OCI-LY3 (cell line): ENCODE measurements at regions not wholly inside any gene's neighbourhood (a gene's known extent, or its start where the extent isn't known, plus 50 kb on each side); places are given as distances from the start of the nearest gene placed in this dataset.

ENCODE experiments used
- H2AFZ ChIP-seq: fragments of 200-600, 300-600 bp; shearing (Covaris generic); 2 replicates; pipeline ENCODE4 v1.6.0; 2014; ENCODE audit warnings: antibody characterized with exemption, low read depth, low read length
- H3K27ac ChIP-seq: fragments of 200-600, 300-600 bp; sonication (generic); 2 replicates; pipeline ENCODE4 v1.5.1; 2014; ENCODE audit warnings: mild to moderate bottlenecking, low read length, moderate library complexity, mixed read lengths
- H3K27me3 ChIP-seq: fragments of 200-600, 300-600 bp; sonication (generic); 2 replicates; pipeline ENCODE4 v1.6.1; 2014; ENCODE audit warnings: low read depth, low read length, mixed read lengths
- H3K36me3 ChIP-seq: fragments of 200-600, 300-600 bp; sonication (generic); replicated peaks from 2 replicates; pipeline ENCODE3; 2014; ENCODE audit warnings: low read depth, low read length, mixed read lengths
- H3K4me1 ChIP-seq: fragments of 300-600, 200-600 bp; sonication (generic); 2 replicates; pipeline ENCODE4 v1.6.1; 2014; ENCODE audit warnings: low read length, mixed read lengths
- H3K4me2 ChIP-seq: fragments of 200-600, 300-600 bp; sonication (generic); 2 replicates; pipeline ENCODE4 v1.6.1; 2014; ENCODE audit warnings: low read length, mixed read lengths
- H3K4me3 ChIP-seq: fragments of 300-600, 200-600 bp; sonication (generic); 2 replicates; pipeline ENCODE4 v1.5.1; 2014; ENCODE audit warnings: antibody characterized with exemption, mild to moderate bottlenecking, low read length, moderate library complexity
- H3K79me2 ChIP-seq: fragments of 300-600, 200-600 bp; shearing (Covaris generic); 2 replicates; pipeline ENCODE4 v1.6.1; 2014; ENCODE audit warnings: mild to moderate bottlenecking, low read length, mixed read lengths
- H3K9ac ChIP-seq: fragments of 300-600, 200-600 bp; shearing (Covaris generic); 2 replicates; pipeline ENCODE4 v1.6.0; 2014; ENCODE audit warnings: mild to moderate bottlenecking, low read length, moderate library complexity
- H3K9me3 ChIP-seq: fragments of 200-600, 300-600 bp; shearing (Covaris generic); 2 replicates; pipeline ENCODE4 v1.6.1; 2014; ENCODE audit warnings: low read length, mixed read lengths; ENCODE audit not compliant: insufficient read depth
- H4K20me1 ChIP-seq: fragments of 200-600, 300-600 bp; sonication (generic); 2 replicates; pipeline ENCODE4 v1.6.1; 2016; ENCODE audit warnings: low read length, mixed read lengths; ENCODE audit not compliant: insufficient read depth
- CTCF ChIP-seq: fragments of 200-600, 300-600 bp; sonication (generic); IDR thresholded peaks from 2 replicates; pipeline ENCODE4 v1.5.1; 2014; ENCODE audit warnings: antibody characterized with exemption, low read length, low read depth
- EZH2phosphoT487 ChIP-seq: fragments of 200-600 bp; shearing (Covaris generic); IDR thresholded peaks from 2 replicates; pipeline ENCODE4 v1.6.1; 2018; ENCODE audit warnings: antibody characterized with exemption, mixed run types, low read depth

GRCh38 chr2:234852035-234852434 lies 99.8 kb upstream of the SH3BP4 start:
- H3K27me3 ChIP-seq: no peaks in the 10 kb centered on the region
- no peaks in the 10 kb centered on the region for H3K9me3 ChIP-seq
- H3K36me3 ChIP-seq: no peaks in the 10 kb centered on the region
- no peak overlapping the region for H3K9ac ChIP-seq
- H3K4me1 ChIP-seq: no peaks in the 10 kb centered on the region
- TF ChIP-seq EZH2phosphoT487 (no peak), CTCF (no peak)
- no peak overlapping the region for H2AFZ ChIP-seq
- H4K20me1 ChIP-seq: no peaks in the 10 kb centered on the region
- H3K27ac ChIP-seq: no peak overlapping the region
- no peaks in the 10 kb centered on the region for H3K79me2 ChIP-seq
- H3K4me3 ChIP-seq: no peak overlapping the region
- H3K4me2 ChIP-seq: no peak overlapping the region

DNA sequence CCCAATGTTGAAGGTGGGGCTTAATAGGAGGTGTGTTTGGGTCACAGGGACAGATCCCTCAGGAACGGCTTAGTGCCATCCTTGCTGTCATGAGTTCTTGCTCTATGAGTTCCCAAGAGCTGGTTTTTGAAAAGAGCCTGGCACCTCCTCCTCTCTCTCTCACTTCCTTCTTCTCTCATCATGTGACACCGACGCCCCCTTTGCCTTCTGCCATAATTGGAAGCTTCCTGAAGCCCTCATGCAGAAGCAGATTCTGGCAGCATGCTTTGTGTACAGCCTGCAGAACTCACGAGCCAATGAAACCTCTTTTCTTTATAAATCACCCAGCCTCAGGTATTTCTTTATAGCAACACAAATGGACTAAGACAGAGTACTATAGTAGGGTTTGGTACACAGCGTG lies 100.4 kb upstream of the SH3BP4 start:
- Histone ChIP-seq H3K4me3 (no peak overlapping the region), H3K9ac (no peak overlapping the region), H4K20me1 (no peaks in the 10 kb centered on the region), H3K36me3 (no peaks in the 10 kb centered on the region), H3K27ac (no peak overlapping the region), H3K4me2 (no peak overlapping the region), H3K4me1 (no peaks in the 10 kb centered on the region), H2AFZ (no peak overlapping the region), H3K27me3 (no peaks in the 10 kb centered on the region), H3K9me3 (no peaks in the 10 kb centered on the region), H3K79me2 (no peaks in the 10 kb centered on the region)
- TF ChIP-seq EZH2phosphoT487 (no peak), CTCF (no peak)

DNA sequence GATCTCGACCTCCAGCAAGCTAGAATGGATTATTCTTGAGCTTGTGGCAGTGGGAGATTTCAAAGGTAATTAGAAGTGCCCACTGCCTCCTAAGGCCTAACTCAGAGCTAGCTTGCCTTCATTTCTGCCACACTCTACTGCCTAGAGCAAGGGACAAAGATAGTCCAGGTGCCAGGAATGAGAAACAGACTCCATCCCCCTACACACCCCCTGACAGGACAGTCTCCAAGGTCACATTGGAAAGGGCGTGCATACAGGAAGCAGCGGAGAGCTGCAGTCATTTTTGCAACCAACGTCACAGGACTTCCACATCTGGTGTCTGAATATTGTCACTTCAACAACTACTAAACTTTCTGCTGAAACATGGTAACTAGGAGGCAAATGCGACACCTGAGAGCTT lies 101.0 kb upstream of the SH3BP4 start:
- Histone ChIP-seq H2AFZ (no peak overlapping the region), H3K9me3 (no peaks in the 10 kb centered on the region), H3K27me3 (no peaks in the 10 kb centered on the region), H3K4me2 (no peak overlapping the region), H3K4me3 (no peak overlapping the region), H3K79me2 (no peaks in the 10 kb centered on the region), H3K36me3 (no peaks in the 10 kb centered on the region), H3K9ac (no peak overlapping the region), H3K27ac (no peak overlapping the region), H4K20me1 (no peaks in the 10 kb centered on the region), H3K4me1 (no peaks in the 10 kb centered on the region)
- no peak for TF ChIP-seq EZH2phosphoT487

GRCh38 chr2:234849678-234850077 lies 102.1 kb upstream of the SH3BP4 start:
- Histone ChIP-seq H2AFZ (no peak overlapping the region), H3K79me2 (no peaks in the 10 kb centered on the region), H3K9me3 (no peaks in the 10 kb centered on the region), H3K4me2 (no peak overlapping the region), H3K4me1 (no peaks in the 10 kb centered on the region), H3K27me3 (no peaks in the 10 kb centered on the region), H3K9ac (no peak overlapping the region), H4K20me1 (no peaks in the 10 kb centered on the region), H3K27ac (no peak overlapping the region), H3K36me3 (no peaks in the 10 kb centered on the region), H3K4me3 (no peak overlapping the region)
- TF ChIP-seq EZH2phosphoT487: no peak
- TF ChIP-seq CTCF: no peak

- Histone ChIP-seq H3K79me2 (no peaks in the 10 kb centered on the region), H3K4me3 (no peak overlapping the region), H3K9me3 (no peaks in the 10 kb centered on the region), H3K27ac (no peak overlapping the region), H2AFZ (no peak overlapping the region), H3K36me3 (no peaks in the 10 kb centered on the region), H3K4me1 (no peaks in the 10 kb centered on the region), H3K27me3 (no peaks in the 10 kb centered on the region), H3K9ac (no peak overlapping the region), H3K4me2 (no peak overlapping the region), H4K20me1 (no peaks in the 10 kb centered on the region)
- no peak for TF ChIP-seq CTCF
- no peak for TF ChIP-seq EZH2phosphoT487
Observed at GRCh38 chr2:234848578-234848977, 103.2 kb upstream of the SH3BP4 start.
